ENCODE measurements at regions not wholly inside any gene's neighbourhood (a gene's known extent, or its start where the extent isn't known, plus 50 kb on each side); places are given as distances from the start of the nearest gene placed in this dataset.

- Histone ChIP-seq H3K4me2 (ENCODE audit: control insufficient read depth, extremely low read depth, insufficient read depth, low read depth, low read length) (no peak overlapping the region), H3K27ac (ENCODE audit: control insufficient read depth, insufficient read depth, low read length) (no peak overlapping the region), H3K4me3 (ENCODE audit: control insufficient read depth in 2 of 3, extremely low read depth in 1 of 3, insufficient read depth in 2 of 3, low read depth in 1 of 3, low read length in 3 of 3) (no peak overlapping the region), H3K9me3 (ENCODE audit: control insufficient read depth, low read depth, low read length) (no peaks in the 10 kb centered on the region), H2AFZ (ENCODE audit: control insufficient read depth, low read length) (no peak overlapping the region), H3K27me3 (ENCODE audit: control insufficient read depth, extremely low read depth, insufficient read depth, low read length) (no peaks in the 10 kb centered on the region), H3K36me3 (ENCODE audit: control insufficient read depth in 2 of 2, extremely low read depth in 1 of 2, insufficient read depth in 2 of 2, low read length in 2 of 2) (no peaks in the 10 kb centered on the region), H3K79me2 (ENCODE audit: control insufficient read depth, insufficient read depth, low read length) (no peaks in the 10 kb centered on the region), H3K4me1 (ENCODE audit: control insufficient read depth, extremely low read depth, insufficient read depth, low read length) (no peaks in the 10 kb centered on the region), H3K9ac (ENCODE audit: control insufficient read depth, extremely low read depth, insufficient read depth, low read length) (no peak overlapping the region), H3K9me1 (ENCODE audit: control insufficient read depth, extremely low read depth, insufficient read depth, low read length) (no peaks in the 10 kb centered on the region), H4K20me1 (ENCODE audit: control insufficient read depth, extremely low read depth, insufficient read depth, low read length) (no peaks in the 10 kb centered on the region)
- no peak for TF ChIP-seq EZH2 (IDR thresholded peaks at IDR 0.05; ENCODE audit: low read length)
- TF ChIP-seq, protein P1, sequence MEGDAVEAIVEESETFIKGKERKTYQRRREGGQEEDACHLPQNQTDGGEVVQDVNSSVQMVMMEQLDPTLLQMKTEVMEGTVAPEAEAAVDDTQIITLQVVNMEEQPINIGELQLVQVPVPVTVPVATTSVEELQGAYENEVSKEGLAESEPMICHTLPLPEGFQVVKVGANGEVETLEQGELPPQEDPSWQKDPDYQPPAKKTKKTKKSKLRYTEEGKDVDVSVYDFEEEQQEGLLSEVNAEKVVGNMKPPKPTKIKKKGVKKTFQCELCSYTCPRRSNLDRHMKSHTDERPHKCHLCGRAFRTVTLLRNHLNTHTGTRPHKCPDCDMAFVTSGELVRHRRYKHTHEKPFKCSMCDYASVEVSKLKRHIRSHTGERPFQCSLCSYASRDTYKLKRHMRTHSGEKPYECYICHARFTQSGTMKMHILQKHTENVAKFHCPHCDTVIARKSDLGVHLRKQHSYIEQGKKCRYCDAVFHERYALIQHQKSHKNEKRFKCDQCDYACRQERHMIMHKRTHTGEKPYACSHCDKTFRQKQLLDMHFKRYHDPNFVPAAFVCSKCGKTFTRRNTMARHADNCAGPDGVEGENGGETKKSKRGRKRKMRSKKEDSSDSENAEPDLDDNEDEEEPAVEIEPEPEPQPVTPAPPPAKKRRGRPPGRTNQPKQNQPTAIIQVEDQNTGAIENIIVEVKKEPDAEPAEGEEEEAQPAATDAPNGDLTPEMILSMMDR (optimal IDR thresholded peaks at IDR 0.05 in 1 of 3, IDR thresholded peaks at IDR 0.05 in 1 of 3, conservative IDR thresholded peaks at IDR 0.05 in 1 of 3; ENCODE audit: extremely low read depth in 1 of 3, insufficient read depth in 2 of 3, low read length in 3 of 3): no peak
- DNase-seq (ENCODE audit: low read depth, low spot score) (no peak), FAIRE-seq (no peak)
- dilution Hi-C loops (cut with MboI; ENCODE audit: extremely low pct_ligation_motif_present, low sequenced_read_pairs): loop anchor here (10.0 kb wide), 1 partner anchor 125 kb away; no protein-coding TSS in a partner anchor
Measured at GRCh38 chr3:157639756-157640426, 136.7 kb upstream of the VEPH1 start.

DNA sequence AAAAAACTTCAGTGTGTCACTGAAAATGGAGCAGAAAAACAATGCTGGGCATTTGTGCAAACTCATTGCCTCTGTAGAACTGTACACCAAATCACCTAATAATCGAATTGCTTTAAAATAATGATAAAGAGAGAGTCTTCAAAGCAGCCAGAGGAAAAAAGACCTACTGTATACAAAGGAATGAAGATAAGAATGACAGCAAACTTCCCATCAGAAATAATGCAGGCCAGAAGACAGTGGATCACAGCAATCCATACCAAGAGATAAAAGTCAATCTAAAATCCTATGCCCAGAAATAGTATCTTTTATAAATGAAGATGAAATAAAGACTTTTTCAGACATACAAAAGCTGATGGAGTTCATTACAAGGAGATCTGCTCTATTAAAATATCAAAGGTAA, 134.7 kb upstream of the VEPH1 start:
- Histone ChIP-seq H3K4me1 (ENCODE audit: control insufficient read depth, extremely low read depth, insufficient read depth, low read length) (no peaks in the 10 kb centered on the region), H3K9ac (ENCODE audit: control insufficient read depth, extremely low read depth, insufficient read depth, low read length) (no peak overlapping the region), H3K79me2 (ENCODE audit: control insufficient read depth, insufficient read depth, low read length) (no peaks in the 10 kb centered on the region), H3K27ac (ENCODE audit: control insufficient read depth, insufficient read depth, low read length) (no peak overlapping the region), H3K9me3 (ENCODE audit: control insufficient read depth, low read depth, low read length) (no peaks in the 10 kb centered on the region), H3K4me3 (ENCODE audit: control insufficient read depth in 2 of 3, extremely low read depth in 1 of 3, insufficient read depth in 2 of 3, low read depth in 1 of 3, low read length in 3 of 3) (no peak overlapping the region), H3K4me2 (ENCODE audit: control insufficient read depth, extremely low read depth, insufficient read depth, low read depth, low read length) (no peak overlapping the region), H2AFZ (ENCODE audit: control insufficient read depth, low read length) (no peak overlapping the region), H3K9me1 (ENCODE audit: control insufficient read depth, extremely low read depth, insufficient read depth, low read length) (no peaks in the 10 kb centered on the region), H3K27me3 (ENCODE audit: control insufficient read depth, extremely low read depth, insufficient read depth, low read length) (no peaks in the 10 kb centered on the region), H4K20me1 (ENCODE audit: control insufficient read depth, extremely low read depth, insufficient read depth, low read length) (no peaks in the 10 kb centered on the region), H3K36me3 (ENCODE audit: control insufficient read depth in 2 of 2, extremely low read depth in 1 of 2, insufficient read depth in 2 of 2, low read length in 2 of 2) (no peaks in the 10 kb centered on the region)
- no peak for TF ChIP-seq EZH2 (IDR thresholded peaks at IDR 0.05; ENCODE audit: low read length)
- TF ChIP-seq, protein P1 (optimal IDR thresholded peaks at IDR 0.05 in 1 of 3, IDR thresholded peaks at IDR 0.05 in 1 of 3, conservative IDR thresholded peaks at IDR 0.05 in 1 of 3; ENCODE audit: extremely low read depth in 1 of 3, insufficient read depth in 2 of 3, low read length in 3 of 3): no peak
- FAIRE-seq: no peak
- no peak for DNase-seq (ENCODE audit: low read depth, low spot score)
- dilution Hi-C loops (cut with MboI; ENCODE audit: extremely low pct_ligation_motif_present, low sequenced_read_pairs): no loop called here
